Astrocyte of the spinal cord (primary cell): ENCODE measurements at regions not wholly inside any gene's neighbourhood (a gene's known extent, or its start where the extent isn't known, plus 50 kb on each side); places are given as distances from the start of the nearest gene placed in this dataset.

ENCODE experiments used
- DNase-seq: peaks from one replicate; pipeline ENCODE4 v3.0.0; 2011; ENCODE audit warnings: low read depth, low spot score
- H3K4me3 ChIP-seq: 2 replicates; pipeline ENCODE4 v1.5.1; 2011; ENCODE audit warnings: low read depth, mild to moderate bottlenecking, low read length, moderate library complexity
- CTCF ChIP-seq: IDR thresholded peaks from 2 replicates; pipeline ENCODE4 v1.5.1; 2012; ENCODE audit warnings: low read depth, mild to moderate bottlenecking, low read length, inconsistent platforms
- in situ Hi-C: cut with HindIII; loops from 2 replicates; pipeline ENCODE4 v1.10.0; 2017; ENCODE audit warnings: low sequenced_read_pairs

- no peak for TF ChIP-seq CTCF
- in situ Hi-C loops: no loop called here
- no peak overlapping the region for H3K4me3 ChIP-seq
- DNase-seq: peak; percentile 62
These were observed 268.1 kb upstream of the FZD8 start for GRCh38 chr10:35910234-35910633.

- no peak for DNase-seq
- no peak for TF ChIP-seq CTCF
- H3K4me3 ChIP-seq: no peak overlapping the region
- in situ Hi-C loops: no loop called here
These were observed 267.1 kb upstream of the FZD8 start for GRCh38 chr10:35909121-35909720.

GRCh38 chr10:35908451-35908850 lies 266.4 kb upstream of the FZD8 start:
- in situ Hi-C loops: no loop called here
- no peak for DNase-seq
- TF ChIP-seq CTCF: no peak

GRCh38 chr10:35907548-35907947 lies 265.5 kb upstream of the FZD8 start:
- H3K4me3 ChIP-seq: no peak overlapping the region
- DNase-seq: no peak
- TF ChIP-seq CTCF: no peak
- in situ Hi-C loops: no loop called here

More at GRCh38 chr10:35908451-35908850, 266.4 kb upstream of the FZD8 start:
- H3K4me3 ChIP-seq: no peak overlapping the region

- TF ChIP-seq CTCF: no peak
- in situ Hi-C loops: no loop called here
These were observed 264.1 kb upstream of the FZD8 start for GRCh38 chr10:35906155-35906554.

GRCh38 chr10:35903021-35903420 lies 260.9 kb upstream of the FZD8 start:
- in situ Hi-C loops: no loop called here
- DNase-seq: no peak
- no peak for TF ChIP-seq CTCF
- H3K4me3 ChIP-seq: no peak overlapping the region

More at GRCh38 chr10:35906155-35906554, 264.1 kb upstream of the FZD8 start:
- no peak for DNase-seq
- no peak overlapping the region for H3K4me3 ChIP-seq
